HepG2 (cell line): ENCODE measurements at regions not wholly inside any gene's neighbourhood (a gene's known extent, or its start where the extent isn't known, plus 50 kb on each side); places are given as distances from the start of the nearest gene placed in this dataset.

Source experiments
- ADNP ChIP-seq: sonication (generic); formaldehyde crosslinking; IDR thresholded peaks from 2 replicates; pipeline ENCODE4 v1.4.0; 2020; ENCODE audit warnings: missing genetic modification reagents
- CREM ChIP-seq, 2 experiments: sonication (generic) in 1 of 2; formaldehyde crosslinking in 1 of 2; IDR thresholded peaks; 2 replicates each; pipeline versions ENCODE4 v1.4.0 to v1.6.1; 2016 to 2020; ENCODE audit warnings: antibody characterized with exemption in 1 of 2, mild to moderate bottlenecking in 1 of 2, missing genetic modification reagents in 1 of 2
- NR2F1 ChIP-seq, 2 experiments: fragments of 450-650 bp in 1 of 2; formaldehyde crosslinking in 1 of 2; IDR thresholded peaks; 2 replicates each; pipeline versions ENCODE4 v1.5.0 to v1.6.1; 2016 to 2020; ENCODE audit warnings: mild to moderate bottlenecking in 1 of 2, missing compliant biosample characterization in 1 of 2, missing genetic modification reagents in 1 of 2, moderate library complexity in 1 of 2
- NR2F2 ChIP-seq: IDR thresholded peaks from 2 replicates; pipeline ENCODE4 v1.6.1; 2012; ENCODE audit warnings: low read depth, inconsistent platforms, borderline replicate concordance
- SP2 ChIP-seq: sonication (generic); formaldehyde crosslinking; IDR thresholded peaks from 2 replicates; pipeline ENCODE4 v1.5.1; 2020; ENCODE audit warnings: mild to moderate bottlenecking, missing genetic modification reagents
- ZNF3 ChIP-seq: IDR thresholded peaks from 2 replicates; pipeline ENCODE4 v1.7.0; 2017; ENCODE audit warnings: inconsistent platforms
- ZNF354B ChIP-seq: sonication (generic); formaldehyde crosslinking; IDR thresholded peaks from 2 replicates; pipeline ENCODE4 v1.8.0; 2022; ENCODE audit warnings: mild to moderate bottlenecking, missing genetic modification reagents
- ZNF598 ChIP-seq: sonication (generic); formaldehyde crosslinking; IDR thresholded peaks from 2 replicates; pipeline ENCODE4 v1.5.1; 2020; ENCODE audit warnings: mild to moderate bottlenecking, missing genetic modification reagents, borderline replicate concordance
- TF ChIP-seq, protein P1 (sequence below), 2 experiments: IDR thresholded peaks; 2 replicates each; pipeline ENCODE4 v1.6.1; 2011 to 2012; ENCODE audit warnings: low read length in 2 of 2, borderline replicate concordance in 1 of 2, low read depth in 1 of 2, mild to moderate bottlenecking in 1 of 2, moderate library complexity in 1 of 2
- TF ChIP-seq, protein P2 (sequence below): IDR thresholded peaks from 2 replicates; pipeline ENCODE4 v1.6.1; 2012; ENCODE audit warnings: inconsistent platforms
- TF ChIP-seq, protein P3 (sequence below): IDR thresholded peaks from 2 replicates; pipeline ENCODE4 v1.6.1; 2016; ENCODE audit warnings: missing compliant biosample characterization, missing genetic modification reagents, borderline replicate concordance
- TF ChIP-seq, protein P4 (sequence below): sonication (generic); formaldehyde crosslinking; IDR thresholded peaks from 2 replicates; pipeline ENCODE4 v1.5.0; 2020; ENCODE audit warnings: mild to moderate bottlenecking, missing genetic modification reagents, moderate library complexity

DNA sequence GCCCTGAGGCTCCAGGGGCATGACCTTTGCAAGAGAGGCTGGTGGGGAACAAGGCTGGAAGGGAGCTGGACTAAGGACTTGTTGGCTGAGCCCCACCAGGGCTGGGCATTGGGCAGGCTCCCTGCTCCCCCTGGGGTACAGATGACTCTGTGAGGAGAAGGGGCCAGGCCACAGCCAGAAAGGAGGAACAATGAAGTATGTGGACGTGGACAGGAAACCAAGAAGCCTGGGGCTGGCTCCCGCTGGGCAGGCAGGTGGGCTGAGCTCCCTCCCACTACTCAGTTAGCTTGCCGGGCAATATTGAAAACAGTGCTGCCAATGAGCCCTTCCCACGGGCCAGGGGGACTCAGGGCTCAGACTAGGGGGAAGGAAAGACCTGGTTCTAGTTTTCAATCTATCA lies 66.1 kb upstream of the SPTLC1 start:
- TF ChIP-seq NR2F2 (no peak), CREM (IDR thresholded peaks at IDR 0.05) (no peak), CREM (CRISPR knock-in tag; IDR thresholded peaks at IDR 0.05) (no peak), ZNF3 (no peak), ZNF598 (CRISPR knock-in tag) (no peak), ADNP (CRISPR knock-in tag) (no peak), ZNF354B (CRISPR knock-in tag) (no peak), NR2F1 (CRISPR knock-in tag; IDR thresholded peaks at IDR 0.05) (no peak), SP2 (CRISPR knock-in tag) (no peak)
- TF ChIP-seq, protein P1, sequence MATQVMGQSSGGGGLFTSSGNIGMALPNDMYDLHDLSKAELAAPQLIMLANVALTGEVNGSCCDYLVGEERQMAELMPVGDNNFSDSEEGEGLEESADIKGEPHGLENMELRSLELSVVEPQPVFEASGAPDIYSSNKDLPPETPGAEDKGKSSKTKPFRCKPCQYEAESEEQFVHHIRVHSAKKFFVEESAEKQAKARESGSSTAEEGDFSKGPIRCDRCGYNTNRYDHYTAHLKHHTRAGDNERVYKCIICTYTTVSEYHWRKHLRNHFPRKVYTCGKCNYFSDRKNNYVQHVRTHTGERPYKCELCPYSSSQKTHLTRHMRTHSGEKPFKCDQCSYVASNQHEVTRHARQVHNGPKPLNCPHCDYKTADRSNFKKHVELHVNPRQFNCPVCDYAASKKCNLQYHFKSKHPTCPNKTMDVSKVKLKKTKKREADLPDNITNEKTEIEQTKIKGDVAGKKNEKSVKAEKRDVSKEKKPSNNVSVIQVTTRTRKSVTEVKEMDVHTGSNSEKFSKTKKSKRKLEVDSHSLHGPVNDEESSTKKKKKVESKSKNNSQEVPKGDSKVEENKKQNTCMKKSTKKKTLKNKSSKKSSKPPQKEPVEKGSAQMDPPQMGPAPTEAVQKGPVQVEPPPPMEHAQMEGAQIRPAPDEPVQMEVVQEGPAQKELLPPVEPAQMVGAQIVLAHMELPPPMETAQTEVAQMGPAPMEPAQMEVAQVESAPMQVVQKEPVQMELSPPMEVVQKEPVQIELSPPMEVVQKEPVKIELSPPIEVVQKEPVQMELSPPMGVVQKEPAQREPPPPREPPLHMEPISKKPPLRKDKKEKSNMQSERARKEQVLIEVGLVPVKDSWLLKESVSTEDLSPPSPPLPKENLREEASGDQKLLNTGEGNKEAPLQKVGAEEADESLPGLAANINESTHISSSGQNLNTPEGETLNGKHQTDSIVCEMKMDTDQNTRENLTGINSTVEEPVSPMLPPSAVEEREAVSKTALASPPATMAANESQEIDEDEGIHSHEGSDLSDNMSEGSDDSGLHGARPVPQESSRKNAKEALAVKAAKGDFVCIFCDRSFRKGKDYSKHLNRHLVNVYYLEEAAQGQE (IDR thresholded peaks at IDR 0.05; ENCODE audit: borderline replicate concordance in 1 of 2, low read depth in 1 of 2, low read length in 2 of 2) = no peak
- TF ChIP-seq, protein P2, sequence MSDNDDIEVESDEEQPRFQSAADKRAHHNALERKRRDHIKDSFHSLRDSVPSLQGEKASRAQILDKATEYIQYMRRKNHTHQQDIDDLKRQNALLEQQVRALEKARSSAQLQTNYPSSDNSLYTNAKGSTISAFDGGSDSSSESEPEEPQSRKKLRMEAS = no peak
- TF ChIP-seq, protein P3, sequence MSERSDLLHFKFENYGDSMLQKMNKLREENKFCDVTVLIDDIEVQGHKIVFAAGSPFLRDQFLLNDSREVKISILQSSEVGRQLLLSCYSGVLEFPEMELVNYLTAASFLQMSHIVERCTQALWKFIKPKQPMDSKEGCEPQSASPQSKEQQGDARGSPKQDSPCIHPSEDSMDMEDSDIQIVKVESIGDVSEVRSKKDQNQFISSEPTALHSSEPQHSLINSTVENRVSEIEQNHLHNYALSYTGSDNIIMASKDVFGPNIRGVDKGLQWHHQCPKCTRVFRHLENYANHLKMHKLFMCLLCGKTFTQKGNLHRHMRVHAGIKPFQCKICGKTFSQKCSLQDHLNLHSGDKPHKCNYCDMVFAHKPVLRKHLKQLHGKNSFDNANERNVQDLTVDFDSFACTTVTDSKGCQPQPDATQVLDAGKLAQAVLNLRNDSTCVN (CRISPR knock-in tag) = no peak
- TF ChIP-seq, protein P4, sequence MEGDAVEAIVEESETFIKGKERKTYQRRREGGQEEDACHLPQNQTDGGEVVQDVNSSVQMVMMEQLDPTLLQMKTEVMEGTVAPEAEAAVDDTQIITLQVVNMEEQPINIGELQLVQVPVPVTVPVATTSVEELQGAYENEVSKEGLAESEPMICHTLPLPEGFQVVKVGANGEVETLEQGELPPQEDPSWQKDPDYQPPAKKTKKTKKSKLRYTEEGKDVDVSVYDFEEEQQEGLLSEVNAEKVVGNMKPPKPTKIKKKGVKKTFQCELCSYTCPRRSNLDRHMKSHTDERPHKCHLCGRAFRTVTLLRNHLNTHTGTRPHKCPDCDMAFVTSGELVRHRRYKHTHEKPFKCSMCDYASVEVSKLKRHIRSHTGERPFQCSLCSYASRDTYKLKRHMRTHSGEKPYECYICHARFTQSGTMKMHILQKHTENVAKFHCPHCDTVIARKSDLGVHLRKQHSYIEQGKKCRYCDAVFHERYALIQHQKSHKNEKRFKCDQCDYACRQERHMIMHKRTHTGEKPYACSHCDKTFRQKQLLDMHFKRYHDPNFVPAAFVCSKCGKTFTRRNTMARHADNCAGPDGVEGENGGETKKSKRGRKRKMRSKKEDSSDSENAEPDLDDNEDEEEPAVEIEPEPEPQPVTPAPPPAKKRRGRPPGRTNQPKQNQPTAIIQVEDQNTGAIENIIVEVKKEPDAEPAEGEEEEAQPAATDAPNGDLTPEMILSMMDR (CRISPR knock-in tag) = no peak
